WI38 (cell line): ENCODE measurements at regions not wholly inside any gene's neighbourhood (a gene's known extent, or its start where the extent isn't known, plus 50 kb on each side); places are given as distances from the start of the nearest gene placed in this dataset.

Experiments used
- H3K4me3 ChIP-seq: 2 replicates; pipeline ENCODE4 v1.5.1; 2011; ENCODE audit warnings: low read depth, mild to moderate bottlenecking, control low read depth, low read length
- CTCF ChIP-seq: IDR thresholded peaks from 2 replicates; pipeline ENCODE4 v1.5.1; 2012; ENCODE audit warnings: low read depth, mild to moderate bottlenecking, control low read depth, low read length

DNA sequence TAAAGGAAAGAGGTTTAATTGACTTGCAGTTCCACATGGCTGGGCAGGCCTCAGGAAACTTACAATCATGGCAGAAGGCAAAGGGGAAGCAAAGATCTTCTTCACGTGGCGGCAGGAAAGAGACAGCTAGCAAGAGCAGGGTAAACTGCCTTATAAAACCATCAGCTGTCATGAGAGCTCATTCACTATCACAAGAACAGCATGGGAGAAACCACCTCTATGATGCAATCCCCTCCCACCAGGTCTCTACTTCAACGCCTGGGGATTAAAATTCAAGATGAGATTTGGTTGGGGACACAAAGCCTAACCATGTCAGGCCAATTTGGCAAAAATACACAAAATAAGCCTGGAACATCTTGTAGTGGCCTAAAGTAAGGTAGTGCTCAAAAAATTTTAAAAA, 152.6 kb downstream of the COL6A3 start:
- H3K4me3 ChIP-seq = no peak overlapping the region
- no peak for TF ChIP-seq CTCF

- TF ChIP-seq CTCF = no peak
- no peak overlapping the region for H3K4me3 ChIP-seq
Observed at GRCh38 chr2:237262838-237263771, 150.9 kb downstream of the COL6A3 start.

- H3K4me3 ChIP-seq = no peak overlapping the region
- TF ChIP-seq CTCF = no peak
Observed at GRCh38 chr2:237264480-237265219, 149.3 kb downstream of the COL6A3 start.

- H3K4me3 ChIP-seq = no peak overlapping the region
- TF ChIP-seq CTCF = no peak
Observed at GRCh38 chr2:237268004-237268708, 145.8 kb downstream of the COL6A3 start.

DNA sequence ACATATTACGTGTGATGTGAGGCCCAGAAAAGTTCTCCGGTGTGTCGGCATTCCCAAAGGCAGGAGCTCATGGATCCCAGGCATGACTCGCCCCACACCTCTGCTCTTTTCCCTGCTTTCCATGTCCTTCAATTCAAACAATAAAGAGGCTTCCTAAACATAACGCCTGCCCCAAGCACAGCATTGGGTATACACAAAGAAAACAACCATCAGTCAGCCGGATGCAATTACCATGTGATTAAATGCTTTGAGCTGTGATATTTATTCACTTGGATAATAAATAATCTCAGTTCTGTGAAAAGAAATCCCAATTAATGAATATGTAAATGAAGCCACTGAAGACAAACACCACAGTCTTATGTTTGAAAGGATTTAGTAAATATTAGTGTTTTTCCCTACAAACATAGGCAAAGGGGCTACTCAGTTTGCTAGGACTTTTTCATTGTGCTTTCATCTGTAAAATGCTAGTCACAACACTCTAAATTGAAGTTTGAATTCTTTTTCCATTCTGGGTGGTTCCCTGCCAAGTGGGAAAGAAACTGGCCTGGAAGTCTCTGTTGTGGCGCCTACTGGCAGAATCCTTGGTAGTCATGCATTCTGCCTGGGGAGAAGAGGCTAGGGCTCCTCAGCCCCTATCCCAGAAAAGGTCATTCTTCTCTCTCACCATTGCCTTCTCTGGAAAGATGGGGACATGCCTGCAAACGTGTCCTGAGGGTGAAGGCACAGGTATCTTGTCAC, 144.7 kb downstream of the COL6A3 start:
- TF ChIP-seq CTCF = no peak

DNA sequence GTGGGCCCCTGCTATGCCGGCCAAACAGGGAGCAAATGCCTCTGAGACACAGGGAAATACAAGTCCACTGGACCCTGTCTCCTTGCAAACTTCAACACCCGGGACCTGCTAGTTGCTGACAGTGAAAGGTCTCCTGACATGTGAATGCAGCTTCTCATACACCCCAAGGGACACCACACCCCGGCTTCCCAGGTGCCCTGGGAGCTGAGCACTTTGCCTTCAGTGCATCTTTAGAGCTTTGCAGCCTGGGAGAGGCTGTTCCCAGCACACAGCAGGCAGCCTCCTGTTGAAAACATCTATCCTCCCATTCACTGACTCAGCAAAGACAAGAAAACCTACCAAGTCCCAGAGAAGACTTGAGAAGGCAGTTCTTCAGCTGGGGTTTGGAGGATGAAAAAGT, 143.4 kb downstream of the COL6A3 start:
- no peak for TF ChIP-seq CTCF

More for the DNA sequence above, 144.7 kb downstream of the COL6A3 start:
- H3K4me3 ChIP-seq = no peak overlapping the region

More for the DNA sequence above, 143.4 kb downstream of the COL6A3 start:
- no peak overlapping the region for H3K4me3 ChIP-seq
